Gastrocnemius medialis (tissue), 4 donors: ENCODE measurements at regions not wholly inside any gene's neighbourhood (a gene's known extent, or its start where the extent isn't known, plus 50 kb on each side); places are given as distances from the start of the nearest gene placed in this dataset.

Experiments used
- POLR2A ChIP-seq, 2 donors: fragments of 450-650 bp; IDR thresholded peaks; one replicate each; pipeline ENCODE4 v1.6.1; 2017; ENCODE audit warnings: antibody characterized with exemption in 2 of 2, mild to moderate bottlenecking in 2 of 2, moderate library complexity in 2 of 2
- TF ChIP-seq, protein P1 (sequence below), 5 experiments: fragments of 450-650 bp in 3 of 5; fragments of 200-600 bp in 2 of 5; sonication (generic) in 2 of 5; IDR thresholded peaks in 4 of 5; conservative IDR thresholded peaks in 1 of 5; 1 replicate in 4 of 5; 2 replicates in 1 of 5; pipeline ENCODE4 v1.5.1; 2016 to 2019; ENCODE audit warnings: antibody characterized with exemption in 5 of 5, mild to moderate bottlenecking in 3 of 5, moderate library complexity in 3 of 5

- no peak for TF ChIP-seq POLR2A (IDR thresholded peaks at IDR 0.05)
- TF ChIP-seq, protein P1, sequence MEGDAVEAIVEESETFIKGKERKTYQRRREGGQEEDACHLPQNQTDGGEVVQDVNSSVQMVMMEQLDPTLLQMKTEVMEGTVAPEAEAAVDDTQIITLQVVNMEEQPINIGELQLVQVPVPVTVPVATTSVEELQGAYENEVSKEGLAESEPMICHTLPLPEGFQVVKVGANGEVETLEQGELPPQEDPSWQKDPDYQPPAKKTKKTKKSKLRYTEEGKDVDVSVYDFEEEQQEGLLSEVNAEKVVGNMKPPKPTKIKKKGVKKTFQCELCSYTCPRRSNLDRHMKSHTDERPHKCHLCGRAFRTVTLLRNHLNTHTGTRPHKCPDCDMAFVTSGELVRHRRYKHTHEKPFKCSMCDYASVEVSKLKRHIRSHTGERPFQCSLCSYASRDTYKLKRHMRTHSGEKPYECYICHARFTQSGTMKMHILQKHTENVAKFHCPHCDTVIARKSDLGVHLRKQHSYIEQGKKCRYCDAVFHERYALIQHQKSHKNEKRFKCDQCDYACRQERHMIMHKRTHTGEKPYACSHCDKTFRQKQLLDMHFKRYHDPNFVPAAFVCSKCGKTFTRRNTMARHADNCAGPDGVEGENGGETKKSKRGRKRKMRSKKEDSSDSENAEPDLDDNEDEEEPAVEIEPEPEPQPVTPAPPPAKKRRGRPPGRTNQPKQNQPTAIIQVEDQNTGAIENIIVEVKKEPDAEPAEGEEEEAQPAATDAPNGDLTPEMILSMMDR (IDR thresholded peaks at IDR 0.05 in 4 of 5, conservative IDR thresholded peaks at IDR 0.05 in 1 of 5): no peak
These were observed 154.5 kb upstream of the CLEC14A start for GRCh38 chr14:38410442-38410841.
